IMR-90 (cell line): ENCODE measurements at regions not wholly inside any gene's neighbourhood (a gene's known extent, or its start where the extent isn't known, plus 50 kb on each side); places are given as distances from the start of the nearest gene placed in this dataset.
"Not testable (repeated sequence)": the region's sequence is repeated elsewhere in the genome, so short reads cannot be mapped to it uniquely, and the experiment has no call there.

Experiments
- ATAC-seq: fragments of 200-7000 bp; cut with Tn5 transposase; 2 replicates; pipeline ENCODE4 v1.9.1; 2020; ENCODE audit warnings: low read depth, mild to moderate bottlenecking, moderate library complexity
- BruUV-seq: library from RNA; stranded (reverse); fragments of 400-500 nt; replicated peaks from 2 replicates; lab custom pipeline; 2021; lab: Mats Ljungman, UMichigan
- CTCF ChIA-PET: fragments of 300-600 bp; formaldehyde crosslinking; extraction: SDS; loops from one replicate; lab custom pipeline; 2021; ENCODE audit warnings: antibody characterized with exemption; lab: Yijun Ruan, JAX
- POLR2A ChIA-PET: fragments of 300-600 bp; sonication (Branson Sonifier 250); formaldehyde crosslinking; loops from one replicate; lab custom pipeline; 2022; ENCODE audit warnings: antibody characterized with exemption; ENCODE audit not compliant: unreplicated experiment; lab: Charles Lee
- DNase-seq: peaks from one replicate; pipeline ENCODE4 v3.0.0; 2013
- H2AFZ ChIP-seq: replicated peaks from 2 replicates; pipeline ENCODE3; 2013; ENCODE audit warnings: low read length, mild to moderate bottlenecking; ENCODE audit not compliant: poor library complexity
- H2AK5ac ChIP-seq: 2 replicates; pipeline ENCODE4 v1.6.1; 2013; ENCODE audit warnings: low read depth, low read length, inconsistent platforms
- H2AK9ac ChIP-seq: replicated peaks from 2 replicates; pipeline ENCODE3; 2013; ENCODE audit warnings: mild to moderate bottlenecking, low read depth, low read length, moderate library complexity; ENCODE audit not compliant: poor library complexity
- H2BK120ac ChIP-seq: 2 replicates; pipeline ENCODE4 v1.6.1; 2013; ENCODE audit warnings: low read depth, low read length, inconsistent platforms
- H2BK15ac ChIP-seq: 3 replicates; pipeline ENCODE4 v1.6.1; 2013; ENCODE audit warnings: low read depth, low read length, inconsistent platforms
- H2BK20ac ChIP-seq: 2 replicates; pipeline ENCODE4 v1.6.1; 2013; ENCODE audit warnings: low read depth, mild to moderate bottlenecking, inconsistent platforms, low read length, moderate library complexity
- H2BK5ac ChIP-seq: 2 replicates; pipeline ENCODE4 v1.6.1; 2013; ENCODE audit warnings: mild to moderate bottlenecking, low read depth, low read length, inconsistent platforms; ENCODE audit not compliant: poor library complexity, severe bottlenecking
- H3K14ac ChIP-seq: replicated peaks from 2 replicates; pipeline ENCODE4 v1.6.1; 2013; ENCODE audit warnings: low read depth, low read length, inconsistent platforms
- H3K18ac ChIP-seq: 2 replicates; pipeline ENCODE4 v1.6.1; 2013; ENCODE audit warnings: low read depth, low read length, control low read depth
- H3K23ac ChIP-seq: 2 replicates; pipeline ENCODE4 v1.6.1; 2013; ENCODE audit warnings: low read depth, low read length, inconsistent platforms
- H3K27ac ChIP-seq: 2 replicates; pipeline ENCODE4 v1.5.1; 2013; ENCODE audit warnings: mild to moderate bottlenecking, control low read depth, low read length; ENCODE audit not compliant: insufficient read depth
- H3K27me3 ChIP-seq: 2 replicates; pipeline ENCODE4 v1.6.1; 2013; ENCODE audit warnings: low read length; ENCODE audit not compliant: control insufficient read depth, insufficient read depth
- H3K36me3 ChIP-seq: 2 replicates; pipeline ENCODE4 v1.6.1; 2013; ENCODE audit warnings: low read length, mixed read lengths; ENCODE audit not compliant: control insufficient read depth, insufficient read depth
- H3K4ac ChIP-seq: 2 replicates; pipeline ENCODE4 v1.6.1; 2013; ENCODE audit warnings: low read depth, low read length, inconsistent platforms
- H3K4me1 ChIP-seq: 2 replicates; pipeline ENCODE4 v1.6.1; 2013; ENCODE audit warnings: low read length, mixed read lengths; ENCODE audit not compliant: control insufficient read depth, insufficient read depth
- H3K4me2 ChIP-seq: 2 replicates; pipeline ENCODE4 v1.6.1; 2013; ENCODE audit warnings: low read depth, mild to moderate bottlenecking, control low read depth, low read length, moderate library complexity
- H3K4me3 ChIP-seq: 2 replicates; pipeline ENCODE4 v1.5.1; 2013; ENCODE audit warnings: low read depth, mild to moderate bottlenecking, control low read depth, low read length, moderate library complexity; ENCODE audit not compliant: insufficient read depth
- H3K56ac ChIP-seq: 2 replicates; pipeline ENCODE4 v1.6.1; 2013; ENCODE audit warnings: low read length, inconsistent platforms; ENCODE audit not compliant: insufficient read depth; ENCODE audit errors: extremely low read depth
- H3K79me1 ChIP-seq, 2 experiments: 2 replicates each; pipeline ENCODE4 v1.6.1; 2013; ENCODE audit warnings: low read length in 2 of 2, inconsistent platforms in 1 of 2, low read depth in 1 of 2
- H3K9ac ChIP-seq: 2 replicates; pipeline ENCODE4 v1.6.1; 2013; ENCODE audit warnings: low read depth, low read length, control low read depth
- H3K9me1 ChIP-seq: 2 replicates; pipeline ENCODE4 v1.6.1; 2013; ENCODE audit warnings: low read length, inconsistent platforms; ENCODE audit not compliant: insufficient read depth
- H3K9me3 ChIP-seq: 2 replicates; pipeline ENCODE4 v1.6.1; 2013; ENCODE audit warnings: low read length; ENCODE audit not compliant: control insufficient read depth, insufficient read depth
- H4K20me1 ChIP-seq: 2 replicates; pipeline ENCODE4 v1.6.1; 2013; ENCODE audit warnings: low read length, inconsistent platforms; ENCODE audit not compliant: insufficient read depth
- H4K5ac ChIP-seq: 2 replicates; pipeline ENCODE4 v1.6.1; 2013; ENCODE audit warnings: mild to moderate bottlenecking, low read depth, low read length, control low read depth
- H4K8ac ChIP-seq, 2 experiments: 2 replicates each; pipeline ENCODE4 v1.6.1; 2013; ENCODE audit warnings: low read depth in 2 of 2, low read length in 2 of 2, control low read depth in 1 of 2, inconsistent platforms in 1 of 2
- H4K91ac ChIP-seq: 2 replicates; pipeline ENCODE4 v1.6.1; 2013; ENCODE audit warnings: low read depth, low read length, inconsistent platforms; ENCODE audit not compliant: insufficient read depth
- WGBS, 2 experiments: methylation state at CpG; one replicate each; pipeline versions ENCODE4 v1.1.5 to v1.1.7; 2013; ENCODE audit warnings: missing lambda C conversion rate in 2 of 2; ENCODE audit not compliant: insufficient read length in 1 of 2; ENCODE audit errors: extremely low coverage in 2 of 2; 5-methylcytosine and 5-hydroxymethylcytosine counted together
- dilution Hi-C: fragments of 300-500 bp; cut with HindIII; formaldehyde crosslinking; loops from one replicate; pipeline ENCODE4 v1.14.3; 2018; ENCODE audit warnings: low sequenced_read_pairs; ENCODE audit not compliant: unreplicated experiment
- in situ Hi-C: fragments of 300-500 bp; cut with MboI; formaldehyde crosslinking; loops from 3 replicates; pipeline ENCODE4 v1.14.3; 2019; ENCODE audit warnings: low sequenced_read_pairs, inconsistent platforms, mixed read lengths
- intact Hi-C: fragments of 100-400 bp; cut with micrococcal nuclease; formaldehyde crosslinking; loops from 2 replicates; pipeline ENCODE4 v1.10.0; 2022

DNA sequence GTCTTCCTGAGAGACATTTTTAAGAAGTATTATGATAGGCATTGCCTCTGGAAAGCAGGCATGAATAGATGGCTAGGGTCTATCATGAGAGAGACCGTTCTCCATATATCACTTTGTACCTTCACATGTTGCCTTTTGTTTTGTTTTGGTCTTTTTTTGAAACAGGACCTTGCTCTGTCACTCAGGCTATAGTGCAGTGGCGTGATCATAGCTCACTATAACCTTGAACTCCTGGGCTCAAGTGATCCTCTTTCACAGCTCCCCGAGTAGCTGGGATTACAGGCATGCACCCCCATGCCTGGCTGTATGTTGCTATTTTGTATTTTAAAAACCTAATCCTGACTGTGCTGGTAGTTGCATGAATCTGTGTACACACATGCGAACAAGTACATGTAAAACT is 869.6 kb upstream of the DEFB115 start:
- H3K4me1 ChIP-seq, H3K9me1 ChIP-seq, H2AFZ ChIP-seq, H3K9me3 ChIP-seq, intact Hi-C loops, H3K9ac ChIP-seq, H2BK20ac ChIP-seq, H3K23ac ChIP-seq, in situ Hi-C loops, H4K20me1 ChIP-seq, POLR2A ChIA-PET, H2AK9ac ChIP-seq, dilution Hi-C loops, H2BK15ac ChIP-seq, H3K56ac ChIP-seq, ATAC-seq, H3K4ac ChIP-seq, H3K4me2 ChIP-seq, H3K27me3 ChIP-seq, H3K4me3 ChIP-seq, H2AK5ac ChIP-seq, BruUV-seq, CTCF ChIA-PET, H4K8ac ChIP-seq, H3K79me1 ChIP-seq, DNase-seq, H2BK5ac ChIP-seq, H3K36me3 ChIP-seq, H3K18ac ChIP-seq, H3K27ac ChIP-seq, H2BK120ac ChIP-seq, H4K91ac ChIP-seq, H4K5ac ChIP-seq, H3K14ac ChIP-seq: not testable (repeated sequence)
- WGBS, 2 experiments = no CpG with 5 or more reads among the region's 4 CpGs

DNA sequence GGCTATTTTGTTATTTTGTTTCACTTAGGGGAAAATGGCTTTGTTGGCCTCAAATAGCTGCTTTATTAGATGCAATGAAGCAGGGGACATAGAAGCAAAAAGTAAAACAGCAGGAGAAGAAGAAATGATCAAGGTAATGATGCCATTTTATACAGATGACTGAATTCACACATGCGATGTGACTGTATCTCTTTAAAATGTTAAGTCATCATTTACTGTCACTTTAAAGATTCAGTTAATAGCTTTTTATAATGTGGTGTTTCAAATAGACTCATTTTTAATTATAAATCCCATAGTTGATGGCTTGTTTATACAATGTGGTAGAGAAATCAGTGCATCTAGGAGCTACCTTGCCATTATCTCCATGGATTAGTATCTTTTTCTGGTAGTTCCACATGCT is 863.9 kb upstream of the DEFB115 start:
- dilution Hi-C loops, H3K4me3 ChIP-seq: not testable (repeated sequence)

More for the DNA sequence above, 863.9 kb upstream of the DEFB115 start:
- H3K4ac ChIP-seq, DNase-seq, CTCF ChIA-PET, H2BK20ac ChIP-seq, H3K27ac ChIP-seq, ATAC-seq, H4K91ac ChIP-seq, H2BK120ac ChIP-seq, H2BK15ac ChIP-seq, H4K5ac ChIP-seq, H3K56ac ChIP-seq, H3K9me1 ChIP-seq, H2AFZ ChIP-seq, H4K8ac ChIP-seq, H2AK9ac ChIP-seq, in situ Hi-C loops, H3K36me3 ChIP-seq, H2AK5ac ChIP-seq, H3K27me3 ChIP-seq, H3K4me2 ChIP-seq, H3K18ac ChIP-seq, intact Hi-C loops, POLR2A ChIA-PET, BruUV-seq, H4K20me1 ChIP-seq, H3K14ac ChIP-seq, H3K4me1 ChIP-seq, H3K79me1 ChIP-seq, H2BK5ac ChIP-seq, H3K23ac ChIP-seq, H3K9ac ChIP-seq, H3K9me3 ChIP-seq: not testable (repeated sequence)
- WGBS, 2 experiments = no CpG with 5 or more reads among the region's 1 CpG
